Hepatic stellate cell (primary cell): ENCODE measurements at regions not wholly inside any gene's neighbourhood (a gene's known extent, or its start where the extent isn't known, plus 50 kb on each side); places are given as distances from the start of the nearest gene placed in this dataset.
A peak's percentile ranks its signal among the peaks of the same experiment; 100 is the strongest.

ENCODE experiments used
- DNase-seq: peaks from one replicate; pipeline ENCODE4 v3.0.0; 2011; ENCODE audit warnings: low spot score

DNA sequence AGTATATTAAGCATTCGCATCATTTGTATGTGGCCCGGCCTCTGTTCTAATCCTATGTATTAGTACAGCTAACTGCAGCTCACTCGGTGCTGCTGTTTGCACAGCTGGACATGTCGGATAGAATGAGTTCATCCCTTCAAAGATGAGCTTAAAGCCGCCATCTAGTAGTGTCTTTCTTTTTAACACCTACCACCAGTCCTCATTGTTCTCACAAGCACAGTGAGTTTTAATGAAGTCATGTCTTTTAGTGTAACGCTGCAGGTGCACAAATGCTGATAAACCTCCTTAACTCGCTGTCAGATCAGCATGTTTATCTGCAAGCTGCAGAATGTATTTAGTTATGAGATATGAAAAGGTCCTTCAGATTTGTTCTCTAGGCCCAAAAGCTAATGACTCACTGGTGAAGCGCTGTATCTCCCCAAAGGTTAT is 247.5 kb downstream of the MTERF1 start:
- no peak for DNase-seq

DNA sequence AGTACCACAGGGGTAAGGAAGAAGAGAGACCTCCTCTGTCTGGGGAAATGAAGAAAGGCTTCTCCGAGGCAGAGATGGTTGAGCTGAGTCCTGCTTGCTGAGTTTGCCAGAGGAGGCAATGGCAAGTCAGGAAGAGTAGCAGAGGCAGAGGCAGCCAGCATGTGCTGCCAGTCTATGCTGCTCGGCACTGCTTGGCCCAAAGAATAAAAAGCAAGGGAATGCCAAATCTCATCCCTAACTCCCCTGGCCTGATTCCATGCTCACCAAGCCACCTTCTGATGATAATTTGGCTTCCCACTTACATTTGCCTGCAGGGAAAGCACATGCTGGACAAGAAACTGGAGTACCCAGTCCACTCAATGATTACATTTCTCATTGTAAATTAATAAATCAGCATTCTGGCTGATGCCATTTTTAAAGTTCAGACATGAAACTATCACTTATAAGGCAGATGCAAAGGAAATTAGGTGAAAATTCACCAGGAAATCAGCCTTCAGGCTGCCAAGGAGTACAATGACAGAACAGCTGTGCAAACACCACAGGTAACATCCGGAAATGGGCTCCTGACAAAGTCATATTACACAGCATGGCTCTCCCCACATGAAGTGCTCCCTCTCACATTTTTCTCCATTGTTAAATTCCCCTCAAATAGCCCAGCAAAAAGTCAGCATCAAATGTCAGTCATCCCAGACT is 245.9 kb downstream of the MTERF1 start:
- no peak for DNase-seq

DNA sequence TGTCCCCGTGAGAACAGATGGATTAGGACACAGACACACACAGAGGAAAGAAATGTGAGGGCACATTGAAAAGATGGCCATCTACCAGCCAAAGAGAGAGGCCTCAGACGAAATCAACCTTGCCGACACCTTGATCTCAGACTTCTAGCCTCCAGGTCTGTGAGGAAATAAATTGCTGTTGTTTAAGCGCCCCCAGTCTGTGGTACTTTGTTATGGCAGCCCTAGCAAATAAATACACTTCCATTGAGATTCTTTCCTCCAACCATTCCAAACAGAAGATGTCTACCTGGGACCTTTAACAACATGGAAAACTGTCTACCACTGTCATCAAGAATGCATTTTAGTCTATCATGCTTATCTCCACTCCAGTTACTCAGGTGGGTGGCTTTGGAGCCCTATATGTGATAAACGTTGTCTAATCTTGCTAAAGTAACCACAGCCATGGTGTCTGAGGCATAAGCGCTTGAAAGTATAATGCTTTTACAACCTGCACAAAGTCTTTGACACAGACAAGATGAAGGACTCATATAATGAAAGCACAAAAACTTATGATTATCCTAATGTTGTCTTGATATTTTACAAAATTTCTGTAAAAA is 244.3 kb downstream of the MTERF1 start:
- DNase-seq = no peak

DNA sequence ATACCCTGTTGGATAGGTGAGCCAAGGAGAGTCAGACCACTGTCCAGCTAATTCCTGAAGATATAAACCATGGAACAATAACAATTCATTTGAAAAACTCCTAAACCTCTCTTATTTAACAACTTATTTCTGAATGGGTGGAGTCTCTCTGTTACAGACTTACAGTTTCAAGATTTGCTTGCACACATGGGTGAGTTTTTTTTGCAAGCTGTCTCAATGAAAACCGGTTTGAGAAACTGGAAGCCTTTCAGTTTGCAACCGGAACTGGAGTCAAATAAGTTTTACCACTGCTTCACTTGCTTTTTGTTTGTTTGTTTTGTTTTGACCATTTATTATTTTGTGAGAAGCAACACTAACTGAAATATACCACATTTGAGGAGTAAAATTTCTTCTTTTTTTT is 243.8 kb downstream of the MTERF1 start:
- no peak for DNase-seq

DNA sequence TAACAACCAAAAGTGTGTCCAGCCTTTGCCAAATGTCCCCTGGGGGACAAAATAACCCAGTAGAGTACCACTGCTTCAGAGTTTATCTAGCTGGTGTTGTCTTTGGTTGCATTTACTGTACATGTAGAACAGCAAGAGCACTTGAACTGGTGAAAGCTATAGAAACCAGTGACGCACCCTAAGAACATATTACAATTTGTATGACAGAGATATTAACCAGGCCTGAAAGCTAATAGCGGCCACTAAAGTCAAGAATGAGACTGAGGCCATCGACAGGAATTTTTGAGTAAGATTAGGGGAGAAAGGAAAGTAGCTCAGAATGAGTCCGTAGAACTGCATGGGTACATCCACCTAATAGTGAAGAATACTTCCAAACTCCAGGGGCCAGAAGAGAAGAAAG is 236.2 kb downstream of the MTERF1 start:
- no peak for DNase-seq

DNA sequence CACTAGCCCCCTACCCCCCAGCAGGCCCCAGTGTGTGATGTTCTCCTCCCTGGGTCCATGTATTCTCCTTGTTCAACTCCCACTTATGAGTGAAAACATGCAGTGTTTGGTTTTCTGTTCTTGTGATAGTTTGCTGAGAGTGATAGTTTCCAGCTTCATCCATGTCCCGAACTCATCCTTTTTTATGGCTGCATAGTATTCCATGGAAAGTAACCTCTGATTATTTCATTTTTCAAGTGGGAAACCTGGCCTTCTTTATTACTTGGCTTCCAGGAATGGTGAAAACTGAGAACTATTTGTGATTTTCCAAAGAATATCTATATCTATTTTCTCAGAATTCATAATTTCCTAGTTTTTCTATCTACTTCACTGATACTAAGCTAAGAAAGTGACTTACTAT is 235.0 kb downstream of the MTERF1 start:
- no peak for DNase-seq

DNA sequence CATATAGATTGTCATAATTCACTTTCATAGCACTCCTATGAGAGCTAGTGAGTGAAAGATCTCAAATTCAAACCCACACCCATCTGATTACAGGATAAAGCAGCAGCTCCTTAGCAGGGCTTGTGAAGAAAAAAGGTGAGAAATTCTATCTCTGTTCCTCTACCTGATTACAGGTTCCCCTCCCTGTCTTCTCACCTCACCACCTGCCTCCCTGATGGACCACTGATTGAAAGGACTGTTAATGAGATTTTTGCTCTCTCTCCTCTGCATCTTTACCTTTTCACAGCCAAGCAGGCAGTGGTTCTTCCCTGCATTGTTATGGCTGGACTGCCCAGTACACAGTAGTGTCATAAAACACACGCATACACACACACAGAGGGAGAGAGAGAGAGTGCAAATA is 228.5 kb downstream of the MTERF1 start:
- no peak for DNase-seq

DNA sequence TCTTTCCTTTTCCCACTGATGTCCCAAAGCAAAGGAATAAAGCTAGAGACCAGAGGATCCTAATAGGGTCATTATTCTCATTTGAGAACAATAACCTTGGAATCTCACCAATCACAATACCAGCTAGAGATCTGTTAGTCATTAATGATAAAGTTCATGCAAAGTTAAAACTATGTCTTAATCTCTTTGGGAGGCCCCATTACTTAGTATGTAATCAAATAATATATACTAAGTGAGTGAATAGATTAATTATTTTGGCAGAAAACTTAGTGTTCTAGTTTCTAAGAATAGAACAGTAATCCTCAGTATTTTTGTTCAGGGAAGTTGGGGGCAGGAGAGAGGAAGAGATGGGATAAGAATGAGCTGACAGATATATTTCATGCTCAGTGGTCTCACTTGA is 227.2 kb downstream of the MTERF1 start:
- DNase-seq = no peak

DNA sequence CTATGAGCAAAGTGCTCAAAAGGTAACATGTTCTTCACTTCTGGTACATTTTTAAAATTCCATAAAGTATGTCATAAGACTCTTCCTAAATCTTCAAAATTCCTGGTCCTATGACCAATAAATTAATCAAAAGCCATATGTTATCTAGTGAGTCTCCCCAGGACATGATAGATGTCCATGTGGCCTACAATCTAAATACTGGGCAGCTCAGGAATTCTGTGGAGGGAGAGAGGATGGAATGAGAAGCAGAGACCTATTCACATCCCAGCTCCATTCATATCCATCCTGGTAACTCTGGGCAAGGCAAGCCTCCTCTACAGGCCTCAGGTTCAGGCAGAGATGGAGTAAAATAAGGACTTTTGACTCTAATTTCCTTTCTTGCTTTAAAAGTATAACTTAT is 224.8 kb downstream of the MTERF1 start:
- DNase-seq = no peak

DNA sequence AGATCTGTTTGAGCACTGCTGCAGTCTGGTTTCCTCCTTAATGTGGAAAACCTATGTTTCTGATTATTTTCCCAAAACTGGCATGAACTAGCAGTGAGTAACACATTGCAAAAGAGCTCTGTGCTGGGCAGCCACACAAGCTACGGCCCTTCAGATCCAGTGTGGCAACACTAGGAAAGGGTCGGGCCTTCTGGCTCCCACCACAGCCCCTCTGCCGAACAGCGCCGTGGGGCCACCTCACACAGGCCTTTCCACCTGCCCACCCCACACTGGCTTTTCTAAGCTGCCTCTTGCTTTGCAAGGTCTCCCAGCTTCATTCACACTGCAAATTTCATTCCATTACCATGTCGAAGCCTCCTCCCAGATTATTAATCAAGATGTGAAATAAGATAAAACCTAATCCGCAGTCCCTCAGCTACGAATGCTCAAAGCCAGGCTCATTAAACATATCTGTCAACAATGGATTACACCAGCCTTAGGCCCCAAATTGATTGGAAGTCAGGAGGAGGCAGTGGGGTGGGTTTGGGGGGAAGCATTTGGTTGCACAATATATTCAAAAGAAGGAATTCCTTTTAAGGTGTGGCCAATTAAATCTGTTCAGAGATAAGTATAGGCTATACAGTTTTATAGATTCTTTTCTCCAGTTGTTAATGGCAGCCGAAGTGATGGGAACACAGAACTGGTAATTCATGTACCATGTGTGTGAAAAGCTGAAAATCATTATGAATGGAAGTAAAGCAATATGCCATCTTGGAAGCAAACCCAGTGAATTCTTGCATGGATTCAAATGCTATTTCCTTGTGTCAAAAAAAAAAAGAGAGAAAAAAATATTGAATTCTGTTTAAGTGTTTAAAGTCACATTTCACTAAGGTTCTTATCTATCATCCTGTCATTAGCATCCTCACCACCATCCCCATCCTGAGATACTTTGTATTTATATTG is 223.7 kb downstream of the MTERF1 start:
- DNase-seq = no peak

DNA sequence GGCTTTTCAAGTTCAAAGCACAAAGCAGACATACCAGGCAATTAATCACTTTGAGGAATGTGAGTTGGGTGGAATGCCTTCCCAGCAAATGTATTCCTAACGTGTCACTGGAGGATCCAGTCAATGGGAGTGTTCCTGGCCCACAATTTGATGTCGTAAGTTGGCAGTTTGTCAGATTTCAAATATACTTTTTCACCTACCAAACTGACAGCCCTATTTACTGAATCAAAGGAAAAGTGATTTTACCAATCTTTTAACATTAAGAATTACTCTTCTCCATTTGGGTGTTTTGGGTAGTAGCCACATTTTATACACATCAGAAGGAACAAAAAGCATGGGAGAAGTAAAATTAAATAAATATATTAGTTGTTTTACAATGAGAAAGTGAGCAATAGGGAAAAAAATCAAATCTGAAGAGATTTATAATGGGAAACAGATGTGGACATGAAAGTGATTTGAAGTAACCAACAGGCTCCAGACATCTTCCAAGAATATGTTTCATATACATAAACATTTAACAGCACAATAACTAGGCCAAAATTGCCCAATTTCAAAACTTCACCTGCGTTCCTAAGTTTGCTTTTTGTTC is 222.9 kb downstream of the MTERF1 start:
- DNase-seq = no peak

DNA sequence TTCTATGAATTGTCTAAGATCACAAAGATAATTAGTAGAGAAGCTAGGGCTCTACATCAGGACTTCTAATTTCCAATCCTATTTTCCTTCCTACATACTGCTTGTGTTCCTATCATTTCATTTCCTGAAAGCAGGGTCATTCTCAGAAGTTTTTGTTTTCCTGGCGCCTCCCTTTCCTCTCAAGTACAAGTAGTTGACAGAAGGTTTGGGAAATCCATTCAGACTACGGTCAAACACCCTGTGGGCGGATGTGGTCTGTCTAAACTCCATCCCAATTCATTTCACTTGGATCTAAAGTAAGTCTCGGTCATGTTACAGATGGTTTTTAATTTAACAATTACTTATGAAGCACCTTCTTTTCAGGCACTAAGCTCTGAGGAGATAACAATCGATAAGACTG is 221.4 kb downstream of the MTERF1 start:
- no peak for DNase-seq

DNA sequence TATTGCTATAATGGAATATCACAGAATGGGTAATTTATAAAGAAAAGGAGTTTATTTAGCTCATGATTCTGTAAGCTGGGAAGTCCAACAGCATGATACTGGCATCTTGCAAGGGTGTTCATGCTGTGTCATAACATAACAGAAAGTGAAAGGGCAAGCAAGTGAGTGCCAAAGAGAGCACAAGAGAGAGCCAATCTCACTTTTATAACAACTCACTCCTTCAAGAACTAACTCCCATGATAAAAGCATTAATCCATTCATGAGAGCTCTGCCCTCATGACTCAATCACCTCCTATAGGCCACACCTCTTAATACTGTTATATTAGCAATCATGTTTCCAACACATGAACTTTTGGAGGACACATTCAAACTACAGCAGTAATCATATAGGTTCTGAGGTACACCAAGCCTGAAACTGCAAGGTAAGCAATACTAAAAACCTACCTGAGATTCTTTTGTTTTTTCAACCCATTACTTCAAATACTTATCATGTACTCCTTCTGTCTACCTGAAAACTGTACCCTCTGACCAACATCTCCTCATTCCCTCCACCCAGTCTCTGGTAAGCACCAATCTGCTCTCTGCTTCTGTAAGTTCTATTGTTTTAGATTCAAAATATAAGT is 219.7 kb downstream of the MTERF1 start:
- DNase-seq = no peak

DNA sequence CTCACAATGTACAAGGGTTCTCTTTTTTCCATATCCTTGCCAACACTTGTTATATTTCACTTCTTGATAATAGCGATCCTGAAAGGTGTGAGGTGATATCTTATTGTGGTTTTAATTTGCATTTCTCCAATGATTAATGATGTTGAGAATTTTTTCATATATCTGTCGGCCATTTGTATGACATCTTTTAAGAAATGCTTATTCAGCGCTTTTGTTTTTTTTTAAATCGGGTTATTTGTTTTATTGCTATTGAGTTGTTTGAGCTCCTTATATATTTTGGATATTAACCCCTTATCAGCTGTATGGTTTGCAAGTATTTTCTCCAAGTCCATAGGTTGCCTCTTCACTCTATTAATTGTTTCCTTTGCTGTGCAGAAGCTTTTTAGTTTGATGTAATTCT is 218.8 kb downstream of the MTERF1 start:
- DNase-seq = no peak

DNA sequence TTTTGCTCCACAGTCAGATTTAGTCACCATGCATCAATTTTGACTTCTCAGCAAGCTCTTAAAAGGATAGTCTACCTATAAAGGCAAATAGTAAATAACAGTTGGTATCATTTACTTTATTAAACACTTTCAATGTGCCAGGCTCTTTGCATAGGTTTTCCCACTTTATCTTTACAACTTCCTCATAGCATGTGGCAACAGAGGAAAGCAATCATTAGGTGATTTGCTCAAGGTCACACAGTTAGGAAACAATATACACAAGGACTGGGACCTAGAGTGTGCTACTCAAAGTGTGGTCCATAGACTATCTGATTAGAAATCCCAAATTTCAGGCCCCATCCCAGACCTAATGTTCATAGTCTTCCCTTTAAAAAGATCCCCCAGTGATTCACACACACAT is 212.3 kb downstream of the MTERF1 start:
- no peak for DNase-seq

DNA sequence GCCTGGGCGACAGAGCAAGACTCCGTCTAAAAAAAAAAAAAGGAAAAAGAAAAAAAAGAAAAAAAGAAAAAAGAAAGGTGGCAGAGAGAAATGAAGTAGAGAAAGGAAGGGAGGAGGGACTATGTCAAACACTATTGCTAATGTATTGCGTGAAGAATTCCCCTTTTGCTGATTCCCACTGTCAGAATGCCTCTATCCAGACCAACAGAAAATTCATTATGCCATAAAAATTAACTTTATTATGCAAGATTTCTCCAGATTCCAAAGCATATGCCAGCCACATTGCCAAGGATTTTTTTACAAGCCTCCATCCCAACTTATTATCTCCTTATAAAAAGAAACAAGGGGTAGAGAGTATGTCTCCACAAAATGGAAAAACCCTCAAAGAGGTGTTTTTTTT is 209.3 kb downstream of the MTERF1 start:
- no peak for DNase-seq

DNA sequence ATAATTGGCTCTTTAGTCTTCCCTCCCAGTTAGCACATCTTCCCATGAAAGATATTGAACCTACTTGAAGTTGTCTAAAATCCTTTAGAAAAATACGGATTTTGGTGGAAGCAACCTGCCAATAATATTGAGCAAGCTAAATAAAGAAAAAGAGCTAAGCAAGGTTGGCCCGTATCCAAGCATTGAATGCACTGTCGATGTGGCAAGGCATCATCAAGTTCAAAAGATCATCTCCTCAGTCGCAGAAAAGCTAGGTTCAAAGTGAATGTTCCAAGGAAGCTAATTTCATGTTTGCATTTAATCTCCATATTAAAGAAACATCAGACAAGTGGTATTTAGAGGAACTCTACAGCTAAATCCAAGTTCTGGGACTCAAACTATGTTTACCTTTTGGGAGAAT is 206.0 kb downstream of the MTERF1 start:
- no peak for DNase-seq

DNA sequence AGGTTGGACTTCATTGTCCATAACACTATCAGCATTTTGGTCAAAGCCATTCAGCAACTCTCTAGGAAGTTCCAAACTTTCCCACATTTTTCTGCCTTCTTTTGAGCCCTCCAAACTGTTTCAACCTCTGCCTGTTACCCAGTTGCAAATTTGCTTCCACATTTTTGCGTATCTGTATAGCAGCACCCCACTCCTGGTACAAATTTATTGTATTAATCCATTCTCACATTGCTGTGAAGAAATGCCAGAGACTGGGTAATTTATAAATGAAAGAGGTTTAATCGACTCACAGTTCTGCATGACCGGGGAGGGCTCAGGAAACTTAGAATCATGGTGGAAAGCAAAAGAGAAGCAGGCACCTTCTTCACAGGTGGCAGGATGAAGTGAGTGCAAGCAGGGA is 198.8 kb downstream of the MTERF1 start:
- DNase-seq = no peak

DNA sequence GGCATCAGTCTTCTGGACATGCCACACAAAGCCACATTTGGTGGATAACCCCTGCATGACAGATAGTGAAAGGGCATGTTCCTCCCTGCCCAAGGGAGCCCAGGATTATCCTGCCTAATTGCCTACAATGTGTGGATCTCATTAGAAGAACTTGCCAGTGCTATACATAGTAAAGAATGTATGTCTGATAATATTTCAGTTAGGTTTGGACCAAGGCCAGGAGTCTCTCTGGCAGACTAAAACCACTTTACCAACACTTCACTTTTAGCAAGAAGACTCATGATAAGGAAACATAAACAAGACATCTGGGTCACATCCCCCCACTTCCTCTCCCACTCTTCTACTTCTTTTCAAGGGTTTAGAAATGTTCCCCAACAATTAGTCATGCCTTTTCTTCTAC is 196.7 kb downstream of the MTERF1 start:
- no peak for DNase-seq

DNA sequence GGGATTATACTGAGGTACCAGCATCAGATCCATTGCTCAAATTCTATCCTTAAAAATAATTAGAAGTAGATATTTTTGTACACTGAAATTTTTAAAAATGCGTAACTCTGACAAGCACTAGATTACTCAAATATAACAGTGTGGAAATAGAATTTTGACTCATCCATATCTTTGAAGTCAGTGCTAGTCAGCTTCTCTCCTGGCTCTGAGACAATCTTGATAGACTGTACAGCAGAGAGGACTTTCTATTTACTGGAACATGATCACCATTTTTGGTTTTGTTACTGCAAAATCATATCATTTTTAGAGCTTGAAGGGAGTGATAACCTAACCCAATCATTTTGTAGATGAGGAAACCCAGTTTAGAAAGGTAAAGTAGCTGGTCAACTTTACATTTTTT is 195.0 kb downstream of the MTERF1 start:
- peak; percentile 22 for DNase-seq

DNA sequence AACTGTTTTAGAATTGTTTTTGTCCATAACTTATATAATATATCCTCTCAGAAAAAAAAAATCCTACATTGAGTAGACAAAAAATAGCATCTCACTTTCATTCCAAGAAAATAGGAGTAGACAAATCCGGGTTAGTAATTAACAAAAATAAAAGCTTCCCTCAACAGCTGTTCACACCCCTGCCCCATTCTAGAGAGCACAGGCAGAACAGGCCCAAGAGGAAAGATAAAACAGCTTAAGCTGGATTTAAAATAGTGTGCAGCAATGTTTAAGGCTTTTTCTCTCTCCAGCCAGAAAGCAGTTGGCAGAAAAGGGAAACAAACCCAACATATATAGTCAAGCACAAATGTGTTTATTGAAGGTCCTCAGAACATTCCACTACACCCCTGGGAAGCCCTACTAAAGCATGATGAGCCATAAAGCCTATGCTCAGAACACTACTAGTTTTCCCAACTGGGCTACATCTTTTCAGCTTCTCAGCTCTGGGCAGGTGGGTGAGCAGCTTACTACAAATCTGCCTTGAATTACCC is 189.9 kb downstream of the MTERF1 start:
- no peak for DNase-seq

DNA sequence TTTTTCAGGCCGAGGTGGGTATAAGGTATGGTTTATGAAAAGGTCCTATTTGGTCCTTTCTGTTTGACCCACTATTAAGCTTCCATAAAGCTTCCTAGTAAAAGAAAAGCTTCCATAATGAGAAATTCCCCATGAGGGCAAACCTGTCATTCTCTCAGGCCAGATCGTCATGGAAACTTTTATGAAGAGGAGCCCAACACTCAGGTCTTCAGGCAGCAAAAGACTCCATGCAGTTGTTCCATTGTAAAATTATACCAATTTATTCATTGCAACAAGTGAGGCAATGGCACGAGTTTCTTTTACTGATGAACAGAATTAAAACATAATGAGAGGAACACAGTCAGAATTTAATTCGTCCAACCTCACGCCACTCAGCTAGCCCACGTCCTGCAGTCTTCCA is 188.6 kb downstream of the MTERF1 start:
- DNase-seq = no peak
